Mesenchymal stem cell (in vitro differentiated cells and primary cell): ENCODE measurements at regions not wholly inside any gene's neighbourhood (a gene's known extent, or its start where the extent isn't known, plus 50 kb on each side); places are given as distances from the start of the nearest gene placed in this dataset.
A peak's percentile ranks its signal among the peaks of the same experiment; 100 is the strongest.

Experiments used
- DNase-seq: peaks from one replicate; pipeline ENCODE4 v3.0.0-alpha.2; 2013
- H2AFZ ChIP-seq: one replicate; pipeline ENCODE4 v1.6.1; 2013; ENCODE audit warnings: low read depth, mild to moderate bottlenecking, control low read depth, inconsistent platforms, low read length, moderate library complexity
- H2AK5ac ChIP-seq: 2 replicates; pipeline ENCODE4 v1.6.1; 2013; ENCODE audit warnings: low read length, moderate library complexity, mild to moderate bottlenecking, inconsistent platforms; ENCODE audit not compliant: severe bottlenecking
- H2BK120ac ChIP-seq: one replicate; pipeline ENCODE4 v1.6.1; 2013; ENCODE audit warnings: low read depth, mild to moderate bottlenecking, inconsistent platforms, low read length, moderate library complexity
- H2BK12ac ChIP-seq, 2 experiments: one replicate each; pipeline ENCODE4 v1.6.1; 2013; ENCODE audit warnings: inconsistent platforms in 2 of 2, low read length in 2 of 2, mild to moderate bottlenecking in 2 of 2, moderate library complexity in 2 of 2, control low read depth in 1 of 2
- H2BK15ac ChIP-seq: one replicate; pipeline ENCODE4 v1.6.1; 2013; ENCODE audit warnings: mild to moderate bottlenecking, low read depth, inconsistent platforms; ENCODE audit not compliant: poor library complexity, severe bottlenecking
- H2BK5ac ChIP-seq: 2 replicates; pipeline ENCODE4 v1.6.1; 2013; ENCODE audit warnings: low read depth, mild to moderate bottlenecking, low read length, control low read depth, inconsistent platforms; ENCODE audit not compliant: poor library complexity, severe bottlenecking
- H3K14ac ChIP-seq, 2 experiments: one replicate each; pipeline ENCODE4 v1.6.1; 2013; ENCODE audit warnings: inconsistent platforms in 2 of 2, low read length in 2 of 2, control low read depth in 1 of 2, mild to moderate bottlenecking in 1 of 2, moderate library complexity in 1 of 2
- H3K18ac ChIP-seq, 2 experiments: one replicate each; pipeline ENCODE4 v1.6.1; 2013; ENCODE audit warnings: inconsistent platforms in 2 of 2, low read length in 2 of 2, control low read depth in 1 of 2, low read depth in 1 of 2, mild to moderate bottlenecking in 1 of 2
- H3K23ac ChIP-seq, 2 experiments: one replicate each; pipeline ENCODE4 v1.6.1; 2013; ENCODE audit warnings: inconsistent platforms in 2 of 2, low read length in 2 of 2, mild to moderate bottlenecking in 2 of 2, moderate library complexity in 2 of 2, control low read depth in 1 of 2
- H3K27ac ChIP-seq: 2 replicates; pipeline ENCODE4 v1.5.1; 2013; ENCODE audit warnings: mild to moderate bottlenecking, moderate library complexity, low read length, control low read depth, inconsistent platforms; ENCODE audit not compliant: poor library complexity, severe bottlenecking
- H3K27me3 ChIP-seq, 2 experiments: 2 replicates each; pipeline versions ENCODE4 v1.6.1 to v1.7.0; 2013; ENCODE audit warnings: low read length in 2 of 2, mild to moderate bottlenecking in 2 of 2, moderate library complexity in 2 of 2, control low read depth in 1 of 2, inconsistent platforms in 1 of 2; ENCODE audit not compliant: control insufficient read depth in 1 of 2, insufficient read depth in 1 of 2
- H3K36me3 ChIP-seq, 2 experiments: 2 replicates each; pipeline versions ENCODE4 v1.6.1 to v1.7.0; 2013; ENCODE audit warnings: low read length in 2 of 2, control low read depth in 1 of 2, inconsistent platforms in 1 of 2, low read depth in 1 of 2, mild to moderate bottlenecking in 1 of 2; ENCODE audit not compliant: insufficient read depth in 2 of 2, control insufficient read depth in 1 of 2
- H3K4ac ChIP-seq, 2 experiments: one replicate each; pipeline ENCODE4 v1.6.1; 2013; ENCODE audit warnings: inconsistent platforms in 2 of 2, low read length in 2 of 2, mild to moderate bottlenecking in 2 of 2, moderate library complexity in 2 of 2, control low read depth in 1 of 2, low read depth in 1 of 2
- H3K4me1 ChIP-seq: 2 replicates; pipeline ENCODE4 v1.6.1; 2013; ENCODE audit warnings: low read depth, low read length, control low read depth; ENCODE audit not compliant: control insufficient read depth, insufficient read depth
- H3K4me2 ChIP-seq: 2 replicates; pipeline ENCODE4 v1.6.1; 2013; ENCODE audit warnings: low read length, mild to moderate bottlenecking, inconsistent platforms; ENCODE audit not compliant: poor library complexity, severe bottlenecking
- H3K4me3 ChIP-seq, 2 experiments: 2 replicates each; pipeline versions ENCODE4 v1.5.1 to v1.7.0; 2013; ENCODE audit warnings: low read length in 2 of 2, mild to moderate bottlenecking in 2 of 2, control low read depth in 1 of 2, low read depth in 1 of 2; ENCODE audit not compliant: insufficient read depth in 1 of 2
- H3K79me1 ChIP-seq: replicated peaks from 2 replicates; pipeline ENCODE4 v1.6.1; 2013; ENCODE audit warnings: mild to moderate bottlenecking, control low read depth, low read length, inconsistent platforms; ENCODE audit not compliant: poor library complexity, severe bottlenecking
- H3K9ac ChIP-seq: 2 replicates; pipeline ENCODE4 v1.7.0; 2013; ENCODE audit warnings: mild to moderate bottlenecking, low read length, moderate library complexity
- H3K9me3 ChIP-seq: 2 replicates; pipeline ENCODE4 v1.7.0; 2013; ENCODE audit warnings: mild to moderate bottlenecking, low read length; ENCODE audit not compliant: control insufficient read depth
- H4K8ac ChIP-seq: one replicate; pipeline ENCODE4 v1.6.1; 2013; ENCODE audit warnings: inconsistent platforms, mild to moderate bottlenecking, low read length, moderate library complexity
- H4K91ac ChIP-seq: one replicate; pipeline ENCODE4 v1.6.1; 2013; ENCODE audit warnings: mild to moderate bottlenecking, low read length, inconsistent platforms
- WGBS: methylation state at CpG from one replicate; pipeline ENCODE4 v1.1.7; 2013; ENCODE audit warnings: mixed read lengths; 5-methylcytosine and 5-hydroxymethylcytosine counted together

GRCh38 chr6:10098756-10099528 lies 315.9 kb downstream of the TFAP2A start:
- DNase-seq = no peak
- Histone ChIP-seq H2BK120ac (no peak overlapping the region), H2BK12ac (no peak overlapping the region), H4K8ac (no peak overlapping the region), H3K4ac (no peak overlapping the region), H2AK5ac (no peak overlapping the region), H3K18ac (no peak overlapping the region), H3K14ac (no peak overlapping the region), H3K27ac (no peak overlapping the region), H3K36me3 (no peaks in the 10 kb centered on the region), H3K23ac (no peak overlapping the region), H3K4me3 (peak overlapping the region in 1 of 2 experiments; percentile 47), H3K9ac (no peak overlapping the region), H3K4me1 (no peaks in the 10 kb centered on the region), H4K91ac (no peak overlapping the region), H2BK5ac (no peak overlapping the region), H2AFZ (no peak overlapping the region), H3K27me3 (no peaks in the 10 kb centered on the region), H3K79me1 (no peaks in the 10 kb centered on the region), H3K4me2 (no peak overlapping the region), H3K9me3 (no peaks in the 10 kb centered on the region), H2BK15ac (no peak overlapping the region)
- 81% methylated on average over 26 of the region's 27 CpGs for WGBS

- H3K4me2 ChIP-seq = no peak overlapping the region
Observed at GRCh38 chr6:10093282-10093681, 321.6 kb downstream of the TFAP2A start.

GRCh38 chr6:10084111-10084986 lies 330.5 kb downstream of the TFAP2A start:
- no peak overlapping the region for H3K4me2 ChIP-seq
- H4K91ac ChIP-seq = no peak overlapping the region
- no peak overlapping the region for H3K9ac ChIP-seq
- no peak overlapping the region for H3K14ac ChIP-seq
- 81% methylated on average over 13 of the region's 14 CpGs for WGBS
- H3K18ac ChIP-seq = no peak overlapping the region
- H2BK15ac ChIP-seq = no peak overlapping the region
- no peaks in the 10 kb centered on the region for H3K27me3 ChIP-seq
- H2AFZ ChIP-seq = no peak overlapping the region
- no peak overlapping the region for H3K23ac ChIP-seq
- no peak overlapping the region for H2BK120ac ChIP-seq
- H2AK5ac ChIP-seq = no peak overlapping the region
- no peaks in the 10 kb centered on the region for H3K79me1 ChIP-seq
- H3K4me3 ChIP-seq = no peak overlapping the region
- DNase-seq = no peak
- no peaks in the 10 kb centered on the region for H3K36me3 ChIP-seq
- H3K27ac ChIP-seq = no peak overlapping the region
- no peak overlapping the region for H2BK12ac ChIP-seq
- no peak overlapping the region for H2BK5ac ChIP-seq
- H3K4ac ChIP-seq = no peak overlapping the region
- H3K4me1 ChIP-seq = no peaks in the 10 kb centered on the region
- no peak overlapping the region for H4K8ac ChIP-seq
- peaks cover 3% of the 10 kb centered on the region for H3K9me3 ChIP-seq

More at GRCh38 chr6:10093282-10093681, 321.6 kb downstream of the TFAP2A start:
- H3K4ac ChIP-seq = no peak overlapping the region
- H3K27me3 ChIP-seq = no peaks in the 10 kb centered on the region
- H2BK15ac ChIP-seq = no peak overlapping the region
- no peak overlapping the region for H3K27ac ChIP-seq
- H4K91ac ChIP-seq = peak overlapping the region; percentile 39
- H3K79me1 ChIP-seq = no peaks in the 10 kb centered on the region
- H3K23ac ChIP-seq = no peak overlapping the region
- WGBS = 85% methylated on average over 5 of the region's 5 CpGs
- H3K9me3 ChIP-seq = peaks cover 7% of the 10 kb centered on the region
- H2BK5ac ChIP-seq = no peak overlapping the region
- no peaks in the 10 kb centered on the region for H3K4me1 ChIP-seq
- H3K36me3 ChIP-seq = no peaks in the 10 kb centered on the region
- no peak overlapping the region for H3K4me3 ChIP-seq
- H2AK5ac ChIP-seq = no peak overlapping the region
- no peak for DNase-seq
- H3K9ac ChIP-seq = no peak overlapping the region
- no peak overlapping the region for H3K14ac ChIP-seq
- H3K18ac ChIP-seq = no peak overlapping the region
- H2BK12ac ChIP-seq = no peak overlapping the region
- H2BK120ac ChIP-seq = no peak overlapping the region
- no peak overlapping the region for H2AFZ ChIP-seq
- H4K8ac ChIP-seq = no peak overlapping the region

GRCh38 chr6:10082385-10082784 lies 332.5 kb downstream of the TFAP2A start:
- no peak overlapping the region for H3K18ac ChIP-seq
- WGBS = 71% methylated on average over 1 of the region's 1 CpG

More at GRCh38 chr6:10082385-10082784, 332.5 kb downstream of the TFAP2A start:
- Histone ChIP-seq H3K4me1 (no peaks in the 10 kb centered on the region), H3K14ac (no peak overlapping the region), H3K4me3 (no peak overlapping the region), H4K8ac (no peak overlapping the region), H2AK5ac (no peak overlapping the region), H4K91ac (no peak overlapping the region), H2BK120ac (no peak overlapping the region), H3K27me3 (no peaks in the 10 kb centered on the region), H3K4ac (no peak overlapping the region), H2BK5ac (no peak overlapping the region), H3K27ac (no peak overlapping the region), H3K79me1 (no peaks in the 10 kb centered on the region), H3K9ac (no peak overlapping the region), H3K36me3 (no peaks in the 10 kb centered on the region), H3K23ac (no peak overlapping the region), H2BK15ac (no peak overlapping the region), H3K9me3 (peaks cover 3% of the 10 kb centered on the region), H3K4me2 (no peak overlapping the region), H2BK12ac (no peak overlapping the region), H2AFZ (no peak overlapping the region)
- DNase-seq = no peak
